ENCODE measurements at regions not wholly inside any gene's neighbourhood (a gene's known extent, or its start where the extent isn't known, plus 50 kb on each side); places are given as distances from the start of the nearest gene placed in this dataset.

- FAIRE-seq (no peak), ATAC-seq (no peak), DNase-seq (ENCODE audit: low read depth in 1 of 2, low spot score in 1 of 2) (no peak)
- Histone ChIP-seq H3K9me3 (no peaks in the 10 kb centered on the region), H3K4me2 (no peak overlapping the region), H3K4me1 (no peaks in the 10 kb centered on the region), H3K4me3 (no peak overlapping the region), H3K27ac (no peak overlapping the region)
- no peak for TF ChIP-seq MYC (IDR thresholded peaks at IDR 0.05; ENCODE audit: borderline replicate concordance, low read length)
- TF ChIP-seq CHD2 (IDR thresholded peaks at IDR 0.05; ENCODE audit: low read length, partially characterized antibody), result no peak
- TF ChIP-seq EHF (CRISPR knock-in tag; IDR thresholded peaks at IDR 0.05), result no peak
- no peak for TF ChIP-seq TFCP2L1 (CRISPR knock-in tag; IDR thresholded peaks at IDR 0.05)
- no peak for TF ChIP-seq HDAC2 (IDR thresholded peaks at IDR 0.05)
- no peak for TF ChIP-seq SMC3 (IDR thresholded peaks at IDR 0.05)
- TF ChIP-seq CBX8 (IDR thresholded peaks at IDR 0.05), result no peak
- no peak for TF ChIP-seq ZC3H11A (IDR thresholded peaks at IDR 0.05)
- no peak for TF ChIP-seq GATA3 (IDR thresholded peaks at IDR 0.05; ENCODE audit: borderline replicate concordance)
- TF ChIP-seq CTCF (IDR thresholded peaks at IDR 0.05), result no peak
- no peak for TF ChIP-seq ESRRA (IDR thresholded peaks at IDR 0.05; ENCODE audit: borderline replicate concordance, low read length)
- no peak for TF ChIP-seq NPAS2 (CRISPR knock-in tag; IDR thresholded peaks at IDR 0.05; ENCODE audit: borderline replicate concordance)
- no peak for TF ChIP-seq KDM1A (IDR thresholded peaks at IDR 0.05; ENCODE audit: low read depth)
- TF ChIP-seq HOXB5 (CRISPR knock-in tag; IDR thresholded peaks at IDR 0.05), result no peak
- TF ChIP-seq RCOR1 (IDR thresholded peaks at IDR 0.05; ENCODE audit: low read depth, low read length), result no peak
- no peak for TF ChIP-seq ZFP36 (IDR thresholded peaks at IDR 0.05; ENCODE audit: borderline replicate concordance, partially characterized antibody)
- TF ChIP-seq MAZ (IDR thresholded peaks at IDR 0.05; ENCODE audit: borderline replicate concordance, low read depth, low read length), result no peak
- TF ChIP-seq REST (IDR thresholded peaks at IDR 0.05), result no peak
- POLR2A ChIA-PET, result no interaction called here
- CTCF ChIA-PET, result no interaction called here
- WGBS (ENCODE audit: missing lambda C conversion rate), result 0% methylated on average over 1 of the region's 1 CpG
These were observed 78.9 kb upstream of the SMIM30 start for GRCh38 chr7:113197274-113197673.

- Histone ChIP-seq H3K4me3 (no peak overlapping the region), H3K9me3 (no peaks in the 10 kb centered on the region), H3K4me1 (no peaks in the 10 kb centered on the region), H3K27ac (no peak overlapping the region), H3K4me2 (no peak overlapping the region)
- WGBS (ENCODE audit: missing lambda C conversion rate), result 18% methylated on average over 4 of the region's 4 CpGs
- ChIA-PET CTCF (no interaction called here), POLR2A (no interaction called here)
- TF ChIP-seq ESRRA (IDR thresholded peaks at IDR 0.05; ENCODE audit: borderline replicate concordance, low read length) (no peak), TFCP2L1 (CRISPR knock-in tag; IDR thresholded peaks at IDR 0.05) (no peak), NPAS2 (CRISPR knock-in tag; IDR thresholded peaks at IDR 0.05; ENCODE audit: borderline replicate concordance) (no peak), GATA3 (IDR thresholded peaks at IDR 0.05; ENCODE audit: borderline replicate concordance) (no peak), PHF8 (IDR thresholded peaks at IDR 0.05; ENCODE audit: borderline replicate concordance, low read depth) (no peak), CHD4 (IDR thresholded peaks at IDR 0.05; ENCODE audit: borderline replicate concordance) (no peak), HOXA7 (CRISPR knock-in tag; IDR thresholded peaks at IDR 0.05) (no peak), FOSB (CRISPR knock-in tag; IDR thresholded peaks at IDR 0.05) (no peak), KDM5A (IDR thresholded peaks at IDR 0.05) (no peak), PBX3 (IDR thresholded peaks at IDR 0.05) (no peak), E2F6 (IDR thresholded peaks at IDR 0.05; ENCODE audit: borderline replicate concordance, low read depth) (no peak), BHLHE40 (IDR thresholded peaks at IDR 0.05; ENCODE audit: low read depth, low read length) (no peak), HOXB13 (CRISPR knock-in tag; IDR thresholded peaks at IDR 0.05; ENCODE audit: low read depth) (no peak), ZFP36 (IDR thresholded peaks at IDR 0.05; ENCODE audit: borderline replicate concordance, partially characterized antibody) (no peak), ELK1 (IDR thresholded peaks at IDR 0.05; ENCODE audit: low read depth, low read length) (no peak)
- ATAC-seq, result no peak
- DNase-seq (ENCODE audit: low read depth in 1 of 2, low spot score in 1 of 2), result no peak
- FAIRE-seq, result no peak
These were observed 70.0 kb upstream of the SMIM30 start for GRCh38 chr7:113188396-113188795.

Measured in A549 (cell line).